ENCODE measurements at regions not wholly inside any gene's neighbourhood (a gene's known extent, or its start where the extent isn't known, plus 50 kb on each side); places are given as distances from the start of the nearest gene placed in this dataset.

- peak overlapping the region; percentile 56 to 75 for H3K27ac ChIP-seq (ENCODE audit: low read depth in 1 of 2, low read length in 2 of 2)
- H3K4me3 Mint-ChIP-seq: peak overlapping the region; percentile 88
- H3K4me1 ChIP-seq (ENCODE audit: insufficient read depth, low read length): peaks cover 66% of the 10 kb centered on the region
- no peaks in the 10 kb centered on the region for H3K36me3 ChIP-seq (ENCODE audit: insufficient read depth, low read length)
- DNase-seq (peak in 7 of 14 experiments; percentile 21 to 71 (median 50)), ATAC-seq (ENCODE audit: poor library complexity) (peak; percentile 39)
- H3K4me3 ChIP-seq (ENCODE audit: low read length): peak overlapping the region; percentile 72
- intact Hi-C loops (cut with DNase I, micrococcal nuclease): loop anchor here (1.0 to 5.0 kb wide), 4 partner anchors 10 to 247 kb away; partner anchors contain the start of gene SF3B5 (in 2 of the 2)
- ChIA-PET CTCF (interaction anchor here (1.5 kb wide), 1 partner anchor 59 kb away, joined by 3 read pairs; the partner anchor contains the start of gene UTRN), POLR2A (interaction anchor here (0.9 to 3.4 kb wide), 7 partner anchors 9 to 281 kb away, joined by 3 to 32 read pairs (median 4); partner anchors contain the start of gene STX11)
- H3K4me1 Mint-ChIP-seq (ENCODE audit: low read depth): peaks cover 72% of the 10 kb centered on the region
- no peak for TF ChIP-seq CTCF (IDR thresholded peaks at IDR 0.05)
- no peaks in the 10 kb centered on the region for H3K27me3 ChIP-seq (ENCODE audit: control insufficient read depth in 1 of 2, insufficient read depth in 2 of 2, low read length in 2 of 2)
- H3K9me3 Mint-ChIP-seq: peaks cover 2% of the 10 kb centered on the region
- no peaks in the 10 kb centered on the region for H3K9me3 ChIP-seq (ENCODE audit: control insufficient read depth in 1 of 2, insufficient read depth in 1 of 2, low read length in 2 of 2)
- peak overlapping the region; percentile 89 for H3K27ac Mint-ChIP-seq
- H3K36me3 Mint-ChIP-seq (ENCODE audit: low read depth): peaks cover 18% of the 10 kb centered on the region
- H3K27me3 Mint-ChIP-seq: no peaks in the 10 kb centered on the region
These were observed 59.5 kb downstream of the UTRN start for GRCh38 chr6:144344646-144345045.

GRCh38 chr6:144345451-144345850, 60.3 kb downstream of the UTRN start:
- no peak for DNase-seq

More at GRCh38 chr6:144345451-144345850, 60.3 kb downstream of the UTRN start:
- ATAC-seq (ENCODE audit: poor library complexity): no peak
- ChIA-PET POLR2A (interaction anchor here (1.3 to 3.4 kb wide), 5 partner anchors 8 to 250 kb away, joined by 4 to 32 read pairs (median 5); partner anchors contain the start of genes SF3B5 and STX11), CTCF (interaction anchor here (1.5 kb wide), 1 partner anchor 60 kb away, joined by 3 read pairs; the partner anchor contains the start of gene UTRN)
- no peaks in the 10 kb centered on the region for H3K9me3 ChIP-seq (ENCODE audit: control insufficient read depth in 1 of 2, insufficient read depth in 1 of 2, low read length in 2 of 2)
- intact Hi-C loops (cut with DNase I, micrococcal nuclease): loop anchor here in 1 of 2 experiments (5.0 kb wide), 1 partner anchor 248 kb away; the partner anchor contains the start of gene SF3B5
- no peaks in the 10 kb centered on the region for H3K36me3 ChIP-seq (ENCODE audit: insufficient read depth, low read length)
- Mint-ChIP-seq H3K27ac (peak overlapping the region; percentile 89), H3K4me3 (peak overlapping the region; percentile 88), H3K27me3 (no peaks in the 10 kb centered on the region), H3K9me3 (peaks cover 2% of the 10 kb centered on the region), H3K4me1 (ENCODE audit: low read depth) (peaks cover 81% of the 10 kb centered on the region), H3K36me3 (ENCODE audit: low read depth) (peaks cover 24% of the 10 kb centered on the region)
- peak overlapping the region in 1 of 2 donors; percentile 13 for H3K27ac ChIP-seq (ENCODE audit: low read depth in 1 of 2, low read length in 2 of 2)
- H3K4me1 ChIP-seq (ENCODE audit: insufficient read depth, low read length): peaks cover 69% of the 10 kb centered on the region
- H3K4me3 ChIP-seq (ENCODE audit: low read length): peak overlapping the region; percentile 72
- no peak for TF ChIP-seq CTCF (IDR thresholded peaks at IDR 0.05)
- H3K27me3 ChIP-seq (ENCODE audit: control insufficient read depth in 1 of 2, insufficient read depth in 2 of 2, low read length in 2 of 2): no peaks in the 10 kb centered on the region

Measured in CD4-positive, alpha-beta T cell (primary cell).